ENCODE measurements at regions not wholly inside any gene's neighbourhood (a gene's known extent, or its start where the extent isn't known, plus 50 kb on each side); places are given as distances from the start of the nearest gene placed in this dataset.

DNA sequence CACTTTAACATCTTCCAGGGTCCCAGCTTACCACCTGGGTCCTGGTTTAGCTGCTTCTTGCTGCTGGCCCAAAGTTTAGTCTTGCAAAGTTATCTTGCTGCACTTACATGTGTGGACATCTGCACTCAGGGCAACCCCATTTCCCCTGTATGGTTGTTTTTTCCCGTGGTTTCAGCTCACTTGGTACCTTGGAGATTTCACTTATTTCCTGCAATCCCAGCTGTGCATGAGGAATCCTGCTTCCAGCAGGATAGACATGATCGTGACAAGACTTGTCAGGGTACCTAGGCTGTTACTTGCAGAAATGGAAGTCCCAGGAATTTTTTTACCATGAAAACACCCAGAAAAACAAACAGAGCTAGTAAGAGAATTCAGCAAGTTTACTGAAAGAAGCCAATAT, 95.9 kb upstream of the LEP start:
- H3K36me3 ChIP-seq (ENCODE audit: control insufficient read depth in 5 of 5, insufficient read depth in 5 of 5, low read length in 5 of 5) = no peaks in the 10 kb centered on the region
- no peak overlapping the region for H3K9ac ChIP-seq (ENCODE audit: low read length in 5 of 5)
- H3K27ac ChIP-seq (ENCODE audit: low read depth, low read length) = no peak overlapping the region
- no peak overlapping the region for H3K4me3 ChIP-seq (ENCODE audit: low read depth in 1 of 5, low read length in 5 of 5)
- H3K27me3 ChIP-seq (ENCODE audit: control insufficient read depth in 5 of 5, insufficient read depth in 4 of 5, low read length in 5 of 5) = peaks cover 2 to 11% (median 8%) of the 10 kb centered on the region in 5 donors
- peaks cover 0 to 11% (median 6%) of the 10 kb centered on the region in 5 donors for H3K9me3 ChIP-seq (ENCODE audit: control insufficient read depth in 5 of 5, low read length in 5 of 5)
- no peaks in the 10 kb centered on the region for H3K4me1 ChIP-seq (ENCODE audit: control insufficient read depth in 5 of 5, insufficient read depth in 5 of 5, low read length in 5 of 5)

DNA sequence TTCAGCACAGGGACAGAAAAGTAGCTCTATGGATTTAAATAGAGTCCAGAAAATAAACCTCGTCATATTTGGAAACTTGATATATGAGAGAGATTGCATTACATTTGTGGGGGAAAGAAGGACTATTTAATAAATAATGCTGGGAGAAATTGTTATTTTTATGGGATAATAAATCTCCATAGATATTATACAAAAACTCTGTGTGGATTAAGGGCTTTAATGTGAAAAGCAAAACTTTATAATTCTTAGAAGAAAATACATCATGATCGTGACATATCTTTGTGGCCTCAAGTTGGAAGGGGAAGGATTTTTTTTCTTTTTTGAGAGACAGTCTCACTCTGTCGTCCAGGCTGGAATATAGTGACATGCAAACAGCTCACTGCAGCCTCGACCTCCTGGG, 95.0 kb upstream of the LEP start:
- H3K36me3 ChIP-seq (ENCODE audit: control insufficient read depth in 5 of 5, insufficient read depth in 5 of 5, low read length in 5 of 5) = no peaks in the 10 kb centered on the region
- H3K9me3 ChIP-seq (ENCODE audit: control insufficient read depth in 5 of 5, low read length in 5 of 5) = peaks cover 0 to 8% (median 3%) of the 10 kb centered on the region in 5 donors
- peaks cover 3 to 11% (median 8%) of the 10 kb centered on the region in 5 donors for H3K27me3 ChIP-seq (ENCODE audit: control insufficient read depth in 5 of 5, insufficient read depth in 4 of 5, low read length in 5 of 5)
- no peak overlapping the region for H3K9ac ChIP-seq (ENCODE audit: low read length in 5 of 5)
- H3K27ac ChIP-seq (ENCODE audit: low read depth, low read length) = no peak overlapping the region
- no peak overlapping the region for H3K4me3 ChIP-seq (ENCODE audit: low read depth in 1 of 5, low read length in 5 of 5)
- H3K4me1 ChIP-seq (ENCODE audit: control insufficient read depth in 5 of 5, insufficient read depth in 5 of 5, low read length in 5 of 5) = no peaks in the 10 kb centered on the region

DNA sequence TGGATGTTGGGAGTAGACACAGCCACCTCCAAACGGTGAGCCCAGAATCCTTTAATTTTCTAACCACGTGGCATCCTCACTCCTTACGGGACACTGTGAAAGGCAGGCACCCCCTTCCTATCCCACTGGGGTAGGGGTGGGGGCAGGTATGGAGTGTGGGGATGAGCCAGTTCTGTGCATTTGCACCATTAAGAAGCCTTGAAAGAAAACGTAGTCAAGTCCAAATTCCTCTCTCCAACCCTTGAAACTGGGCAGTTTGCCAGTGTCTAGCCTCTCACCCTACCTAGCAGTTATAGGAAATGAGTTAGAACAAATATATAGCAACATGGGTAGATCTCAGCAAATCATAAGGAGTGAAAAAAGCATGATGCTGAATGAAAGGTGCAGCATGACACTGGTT, 92.4 kb upstream of the LEP start:
- Histone ChIP-seq H3K27me3 (ENCODE audit: control insufficient read depth in 5 of 5, insufficient read depth in 4 of 5, low read length in 5 of 5) (peaks cover 3 to 11% (median 8%) of the 10 kb centered on the region in 5 donors), H3K36me3 (ENCODE audit: control insufficient read depth in 5 of 5, insufficient read depth in 5 of 5, low read length in 5 of 5) (no peaks in the 10 kb centered on the region)

GRCh38 chr7:128150223-128150865, 90.7 kb upstream of the LEP start:
- H3K9me3 ChIP-seq (ENCODE audit: control insufficient read depth in 5 of 5, low read length in 5 of 5) = no peaks in the 10 kb centered on the region
- H3K27ac ChIP-seq (ENCODE audit: low read depth, low read length) = no peak overlapping the region
- H3K4me3 ChIP-seq (ENCODE audit: low read depth in 1 of 5, low read length in 5 of 5) = no peak overlapping the region
- H3K27me3 ChIP-seq (ENCODE audit: control insufficient read depth in 5 of 5, insufficient read depth in 4 of 5, low read length in 5 of 5) = peaks cover 3 to 12% (median 11%) of the 10 kb centered on the region in 5 donors
- no peak overlapping the region for H3K9ac ChIP-seq (ENCODE audit: low read length in 5 of 5)
- H3K4me1 ChIP-seq (ENCODE audit: control insufficient read depth in 5 of 5, insufficient read depth in 5 of 5, low read length in 5 of 5) = no peaks in the 10 kb centered on the region
- H3K36me3 ChIP-seq (ENCODE audit: control insufficient read depth in 5 of 5, insufficient read depth in 5 of 5, low read length in 5 of 5) = no peaks in the 10 kb centered on the region

More for the DNA sequence above, 92.4 kb upstream of the LEP start:
- no peak overlapping the region for H3K4me3 ChIP-seq (ENCODE audit: low read depth in 1 of 5, low read length in 5 of 5)
- H3K4me1 ChIP-seq (ENCODE audit: control insufficient read depth in 5 of 5, insufficient read depth in 5 of 5, low read length in 5 of 5) = no peaks in the 10 kb centered on the region
- H3K9ac ChIP-seq (ENCODE audit: low read length in 5 of 5) = no peak overlapping the region
- H3K9me3 ChIP-seq (ENCODE audit: control insufficient read depth in 5 of 5, low read length in 5 of 5) = peaks cover 0 to 2% (median 0%) of the 10 kb centered on the region in 5 donors
- H3K27ac ChIP-seq (ENCODE audit: low read depth, low read length) = no peak overlapping the region

- Histone ChIP-seq H3K4me3 (ENCODE audit: low read depth in 1 of 5, low read length in 5 of 5) (no peak overlapping the region), H3K36me3 (ENCODE audit: control insufficient read depth in 5 of 5, insufficient read depth in 5 of 5, low read length in 5 of 5) (no peaks in the 10 kb centered on the region), H3K9ac (ENCODE audit: low read length in 5 of 5) (no peak overlapping the region), H3K4me1 (ENCODE audit: control insufficient read depth in 5 of 5, insufficient read depth in 5 of 5, low read length in 5 of 5) (no peaks in the 10 kb centered on the region), H3K27me3 (ENCODE audit: control insufficient read depth in 5 of 5, insufficient read depth in 4 of 5, low read length in 5 of 5) (peaks cover 3 to 15% (median 11%) of the 10 kb centered on the region in 5 donors), H3K9me3 (ENCODE audit: control insufficient read depth in 5 of 5, low read length in 5 of 5) (no peaks in the 10 kb centered on the region), H3K27ac (ENCODE audit: low read depth, low read length) (no peak overlapping the region)
Measured at GRCh38 chr7:128151635-128152034, 89.4 kb upstream of the LEP start.

DNA sequence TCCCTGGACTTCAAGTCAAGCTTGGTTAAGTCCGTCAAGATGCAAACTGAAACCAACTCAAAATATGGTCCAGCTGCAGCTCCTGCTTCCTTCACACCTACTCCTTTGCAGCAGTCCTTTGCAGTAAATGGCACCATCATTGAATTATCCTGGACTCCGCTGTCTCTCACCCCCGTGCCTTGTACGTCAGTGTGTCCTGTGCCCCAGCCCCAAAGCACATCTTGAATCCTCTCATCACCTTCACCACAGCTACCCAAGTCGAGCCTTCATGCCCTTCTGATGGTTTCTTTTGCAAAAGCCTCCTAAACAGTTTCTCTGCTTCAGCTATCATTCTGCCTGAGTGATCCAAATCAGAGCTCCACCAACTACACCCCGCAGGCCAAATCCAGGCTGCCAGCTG, 88.4 kb upstream of the LEP start:
- Histone ChIP-seq H3K27ac (ENCODE audit: low read depth, low read length) (no peak overlapping the region), H3K4me3 (ENCODE audit: low read depth in 1 of 5, low read length in 5 of 5) (no peak overlapping the region), H3K4me1 (ENCODE audit: control insufficient read depth in 5 of 5, insufficient read depth in 5 of 5, low read length in 5 of 5) (no peaks in the 10 kb centered on the region), H3K9ac (ENCODE audit: low read length in 5 of 5) (no peak overlapping the region), H3K27me3 (ENCODE audit: control insufficient read depth in 5 of 5, insufficient read depth in 4 of 5, low read length in 5 of 5) (peaks cover 3 to 15% (median 11%) of the 10 kb centered on the region in 5 donors), H3K9me3 (ENCODE audit: control insufficient read depth in 5 of 5, low read length in 5 of 5) (no peaks in the 10 kb centered on the region), H3K36me3 (ENCODE audit: control insufficient read depth in 5 of 5, insufficient read depth in 5 of 5, low read length in 5 of 5) (no peaks in the 10 kb centered on the region)

DNA sequence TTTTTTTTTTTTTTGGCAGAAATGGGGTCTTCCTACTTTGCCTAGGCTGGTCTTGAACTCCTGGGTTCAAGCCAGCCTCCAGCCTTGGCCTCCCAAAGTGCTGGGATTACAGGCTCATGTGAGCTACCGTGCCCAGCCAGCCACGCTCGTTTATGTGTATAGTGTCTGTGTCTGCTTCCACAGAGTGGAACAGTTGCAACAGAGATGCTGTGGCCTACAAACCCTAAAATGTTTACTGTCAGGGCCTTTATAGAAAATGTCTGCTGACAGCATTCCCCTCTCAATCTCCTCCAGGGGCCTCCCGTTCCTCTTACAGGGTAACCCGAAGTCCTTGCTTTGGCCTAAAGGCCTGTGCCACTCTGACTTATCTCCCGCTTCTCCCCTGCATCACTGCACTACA, 87.6 kb upstream of the LEP start:
- H3K27ac ChIP-seq (ENCODE audit: low read depth, low read length) = no peak overlapping the region
- no peak overlapping the region for H3K9ac ChIP-seq (ENCODE audit: low read length in 5 of 5)
- H3K27me3 ChIP-seq (ENCODE audit: control insufficient read depth in 5 of 5, insufficient read depth in 4 of 5, low read length in 5 of 5) = peaks cover 4 to 11% (median 7%) of the 10 kb centered on the region in 5 donors
- no peaks in the 10 kb centered on the region for H3K9me3 ChIP-seq (ENCODE audit: control insufficient read depth in 5 of 5, low read length in 5 of 5)
- H3K4me3 ChIP-seq (ENCODE audit: low read depth in 1 of 5, low read length in 5 of 5) = no peak overlapping the region
- H3K36me3 ChIP-seq (ENCODE audit: control insufficient read depth in 5 of 5, insufficient read depth in 5 of 5, low read length in 5 of 5) = no peaks in the 10 kb centered on the region
- H3K4me1 ChIP-seq (ENCODE audit: control insufficient read depth in 5 of 5, insufficient read depth in 5 of 5, low read length in 5 of 5) = no peaks in the 10 kb centered on the region

DNA sequence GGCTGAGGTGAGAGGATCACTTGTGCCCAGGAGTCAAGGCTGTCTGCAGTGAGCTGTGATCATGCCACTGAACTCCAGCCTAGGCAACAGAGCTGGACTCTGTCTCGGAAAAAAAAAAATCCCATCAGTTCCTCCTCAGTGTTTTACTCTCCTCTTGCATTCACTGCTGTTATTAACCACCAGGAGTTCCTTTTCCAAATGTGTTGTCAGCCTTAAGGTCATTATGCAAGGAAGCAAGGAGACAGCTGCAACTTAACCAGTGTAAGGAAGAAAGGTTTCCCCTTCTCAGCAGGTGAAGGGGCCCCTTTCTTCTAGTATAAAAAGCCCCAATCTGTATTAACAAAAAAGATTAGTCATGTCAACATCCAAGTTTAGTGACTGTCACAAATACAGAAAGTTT, 86.6 kb upstream of the LEP start:
- peaks cover 1 to 9% (median 6%) of the 10 kb centered on the region in 5 donors for H3K27me3 ChIP-seq (ENCODE audit: control insufficient read depth in 5 of 5, insufficient read depth in 4 of 5, low read length in 5 of 5)
- no peaks in the 10 kb centered on the region for H3K9me3 ChIP-seq (ENCODE audit: control insufficient read depth in 5 of 5, low read length in 5 of 5)
- H3K36me3 ChIP-seq (ENCODE audit: control insufficient read depth in 5 of 5, insufficient read depth in 5 of 5, low read length in 5 of 5) = no peaks in the 10 kb centered on the region
- H3K9ac ChIP-seq (ENCODE audit: low read length in 5 of 5) = no peak overlapping the region
- no peaks in the 10 kb centered on the region for H3K4me1 ChIP-seq (ENCODE audit: control insufficient read depth in 5 of 5, insufficient read depth in 5 of 5, low read length in 5 of 5)
- H3K27ac ChIP-seq (ENCODE audit: low read depth, low read length) = no peak overlapping the region
- H3K4me3 ChIP-seq (ENCODE audit: low read depth in 1 of 5, low read length in 5 of 5) = no peak overlapping the region

GRCh38 chr7:128155100-128155740, 85.9 kb upstream of the LEP start:
- Histone ChIP-seq H3K27ac (ENCODE audit: low read depth, low read length) (no peak overlapping the region), H3K36me3 (ENCODE audit: control insufficient read depth in 5 of 5, insufficient read depth in 5 of 5, low read length in 5 of 5) (no peaks in the 10 kb centered on the region), H3K9ac (ENCODE audit: low read length in 5 of 5) (no peak overlapping the region), H3K4me1 (ENCODE audit: control insufficient read depth in 5 of 5, insufficient read depth in 5 of 5, low read length in 5 of 5) (no peaks in the 10 kb centered on the region), H3K27me3 (ENCODE audit: control insufficient read depth in 5 of 5, insufficient read depth in 4 of 5, low read length in 5 of 5) (peaks cover 2 to 10% (median 5%) of the 10 kb centered on the region in 5 donors), H3K4me3 (ENCODE audit: low read depth in 1 of 5, low read length in 5 of 5) (no peak overlapping the region), H3K9me3 (ENCODE audit: control insufficient read depth in 5 of 5, low read length in 5 of 5) (no peaks in the 10 kb centered on the region)

DNA sequence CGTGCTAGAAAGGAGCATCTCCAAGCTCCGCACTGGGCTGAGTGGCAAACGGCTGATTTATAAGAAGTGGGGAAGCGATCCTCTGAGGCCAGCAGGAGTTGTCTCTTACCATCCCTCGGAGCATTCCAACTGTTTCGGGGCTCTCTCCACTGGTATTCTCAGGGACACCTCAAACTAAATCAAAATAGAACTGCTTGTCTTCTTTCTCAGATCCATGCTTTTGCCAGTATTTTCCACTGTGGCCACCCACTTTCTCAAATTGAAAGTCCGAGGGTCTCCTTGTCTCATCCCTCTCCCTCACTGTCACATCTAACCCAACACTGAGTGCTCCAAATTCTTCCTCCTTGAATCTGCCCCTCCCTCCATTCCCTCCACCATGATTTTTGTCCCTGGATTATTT, 83.2 kb upstream of the LEP start:
- Histone ChIP-seq H3K9me3 (ENCODE audit: control insufficient read depth in 5 of 5, low read length in 5 of 5) (no peaks in the 10 kb centered on the region), H3K27me3 (ENCODE audit: control insufficient read depth in 5 of 5, insufficient read depth in 4 of 5, low read length in 5 of 5) (peaks cover 0 to 22% (median 7%) of the 10 kb centered on the region in 5 donors), H3K9ac (ENCODE audit: low read length in 5 of 5) (no peak overlapping the region), H3K36me3 (ENCODE audit: control insufficient read depth in 5 of 5, insufficient read depth in 5 of 5, low read length in 5 of 5) (no peaks in the 10 kb centered on the region), H3K4me3 (ENCODE audit: low read depth in 1 of 5, low read length in 5 of 5) (no peak overlapping the region), H3K4me1 (ENCODE audit: control insufficient read depth in 5 of 5, insufficient read depth in 5 of 5, low read length in 5 of 5) (no peaks in the 10 kb centered on the region), H3K27ac (ENCODE audit: low read depth, low read length) (no peak overlapping the region)

Data from subcutaneous abdominal adipose tissue (tissue), 5 donors.